Inferior parietal cortex (tissue), 1 donor: ENCODE measurements at regions not wholly inside any gene's neighbourhood (a gene's known extent, or its start where the extent isn't known, plus 50 kb on each side); places are given as distances from the start of the nearest gene placed in this dataset.
A peak's percentile ranks its signal among the peaks of the same experiment; 100 is the strongest.

Experiments used
- DNase-seq: peaks from one replicate; pipeline ENCODE4 v3.0.0-alpha.2; 2016; ENCODE audit errors: extremely low spot score

- DNase-seq, result no peak
These were observed 119.9 kb downstream of the FAM43A start for GRCh38 chr3:194805546-194805945.

- DNase-seq, result no peak
These were observed 121.4 kb downstream of the FAM43A start for GRCh38 chr3:194806991-194807630.

- DNase-seq, result no peak
These were observed 123.0 kb downstream of the FAM43A start for GRCh38 chr3:194808640-194809097.

GRCh38 chr3:194809382-194809781, 123.7 kb downstream of the FAM43A start:
- no peak for DNase-seq

GRCh38 chr3:194810076-194810475, 124.4 kb downstream of the FAM43A start:
- DNase-seq, result no peak

- no peak for DNase-seq
These were observed 125.4 kb downstream of the FAM43A start for GRCh38 chr3:194811118-194811517.

- DNase-seq, result no peak
These were observed 126.5 kb downstream of the FAM43A start for GRCh38 chr3:194812176-194812575.

- DNase-seq, result peak; percentile 57
These were observed 129.2 kb downstream of the FAM43A start for GRCh38 chr3:194814878-194815357.

- DNase-seq, result no peak
These were observed 131.3 kb downstream of the FAM43A start for GRCh38 chr3:194816748-194817591.

GRCh38 chr3:194817592-194817930, 131.9 kb downstream of the FAM43A start:
- DNase-seq, result no peak

- no peak for DNase-seq
These were observed 132.3 kb downstream of the FAM43A start for GRCh38 chr3:194817936-194818335.

GRCh38 chr3:194824100-194824499, 138.4 kb downstream of the FAM43A start:
- no peak for DNase-seq

GRCh38 chr3:194824701-194825111, 139.0 kb downstream of the FAM43A start:
- DNase-seq, result no peak

- DNase-seq, result no peak
These were observed 140.9 kb downstream of the FAM43A start for GRCh38 chr3:194826594-194826993.

GRCh38 chr3:194827486-194827885, 141.8 kb downstream of the FAM43A start:
- no peak for DNase-seq

- DNase-seq, result no peak
These were observed 142.4 kb downstream of the FAM43A start for GRCh38 chr3:194828116-194828515.

- DNase-seq, result no peak
These were observed 143.2 kb downstream of the FAM43A start for GRCh38 chr3:194828926-194829325.

GRCh38 chr3:194830401-194830800, 144.7 kb downstream of the FAM43A start:
- no peak for DNase-seq

- DNase-seq, result no peak
These were observed 145.3 kb downstream of the FAM43A start for GRCh38 chr3:194830978-194831377.

- DNase-seq, result no peak
These were observed 146.8 kb downstream of the FAM43A start for GRCh38 chr3:194832346-194833104.

GRCh38 chr3:194833114-194833910, 147.6 kb downstream of the FAM43A start:
- no peak for DNase-seq
